Breast epithelium (tissue), 4 donors: ENCODE measurements at regions not wholly inside any gene's neighbourhood (a gene's known extent, or its start where the extent isn't known, plus 50 kb on each side); places are given as distances from the start of the nearest gene placed in this dataset.
"Not testable (repeated sequence)": the region's sequence is repeated elsewhere in the genome, so short reads cannot be mapped to it uniquely, and the experiment has no call there.

Source experiments
- DNase-seq, 2 donors: peaks; one replicate each; pipeline ENCODE4 v3.0.0-alpha.2; 2019; ENCODE audit warnings: low spot score in 2 of 2
- H3K27ac ChIP-seq, 2 donors: fragments of 200-600 bp; sonication (generic) in 1 of 2; one replicate each; pipeline ENCODE4 v1.5.1; 2016 to 2019; ENCODE audit warnings: mild to moderate bottlenecking in 1 of 2
- H3K27me3 ChIP-seq, 2 donors: fragments of 200-600 bp; sonication (generic) in 1 of 2; one replicate each; pipeline versions ENCODE4 v1.5.1 to v1.6.0; 2017 to 2019; ENCODE audit warnings: control low read depth in 1 of 2, mild to moderate bottlenecking in 1 of 2
- H3K36me3 ChIP-seq: fragments of 200-600 bp; one replicate; pipeline ENCODE4 v1.5.1; 2019
- H3K4me1 ChIP-seq, 2 donors: fragments of 200-600 bp; sonication (generic); one replicate each; pipeline ENCODE4 v1.5.1; 2016 to 2019; ENCODE audit warnings: control low read depth in 1 of 2
- H3K4me3 ChIP-seq, 3 donors: fragments of 200-600 bp; sonication (generic); 1 replicate in 2 of 3; 2 replicates in 1 of 3; pipeline ENCODE4 v1.5.1; 2016 to 2019; ENCODE audit warnings: mild to moderate bottlenecking in 3 of 3, moderate library complexity in 2 of 3
- H3K9me3 ChIP-seq, 2 donors: fragments of 200-600 bp; sonication (generic) in 1 of 2; one replicate each; pipeline ENCODE4 v1.5.1; 2016 to 2019; ENCODE audit warnings: control low read depth in 1 of 2
- POLR2A ChIP-seq: fragments of 450-650 bp; IDR thresholded peaks from one replicate; pipeline ENCODE4 v1.6.1; 2016; ENCODE audit warnings: antibody characterized with exemption, mild to moderate bottlenecking, moderate library complexity
- POLR2AphosphoS5 ChIP-seq, 3 donors: sonication (generic); formaldehyde crosslinking; IDR thresholded peaks; one replicate each; pipeline ENCODE4 v1.6.1; 2017; ENCODE audit warnings: antibody characterized with exemption in 3 of 3
- intact Hi-C: fragments of 100-400 bp; cut with DNase I; formaldehyde crosslinking; loops from one replicate; pipeline ENCODE4 v1.15.1; 2023; ENCODE audit warnings: low total_unique reads
- TF ChIP-seq, protein P1 (sequence below), 3 donors: fragments of 450-650 bp; IDR thresholded peaks; one replicate each; pipeline ENCODE4 v1.5.1; 2016 to 2017; ENCODE audit warnings: antibody characterized with exemption in 3 of 3, mild to moderate bottlenecking in 3 of 3, moderate library complexity in 3 of 3

DNA sequence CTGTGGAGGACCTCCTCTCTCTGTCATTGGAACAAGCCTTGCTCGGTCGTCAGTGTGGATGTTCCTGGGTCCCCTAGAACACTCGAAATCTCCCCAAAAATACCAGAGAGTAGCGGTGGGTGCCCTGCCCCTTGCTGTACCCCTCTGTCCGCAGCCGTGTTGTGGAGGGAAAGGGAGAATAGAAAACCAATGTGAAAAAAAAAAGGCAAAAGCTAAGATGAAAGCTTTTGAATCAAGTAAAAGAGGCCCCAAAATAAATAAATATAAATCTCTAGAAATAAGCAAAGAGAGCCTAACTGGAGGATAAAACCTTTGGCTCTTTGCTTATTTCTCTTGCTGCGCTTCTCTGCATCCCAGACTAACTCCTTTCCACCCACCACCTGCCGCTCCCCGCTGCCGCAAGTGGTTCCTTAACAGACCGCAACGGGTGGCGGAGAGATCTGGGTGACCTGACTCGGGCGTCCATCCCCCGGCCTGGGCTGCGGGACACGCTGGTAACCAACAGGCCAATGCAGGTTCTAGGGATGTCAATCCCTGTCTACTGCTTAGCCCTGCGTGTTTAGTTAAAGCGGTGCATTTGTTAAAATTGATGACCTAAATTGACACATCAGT is 110.0 kb downstream of the GPX5 start:
- H3K9me3 ChIP-seq: no peaks in the 10 kb centered on the region
- no peak for TF ChIP-seq POLR2AphosphoS5 (IDR thresholded peaks at IDR 0.05)
- TF ChIP-seq, protein P1, sequence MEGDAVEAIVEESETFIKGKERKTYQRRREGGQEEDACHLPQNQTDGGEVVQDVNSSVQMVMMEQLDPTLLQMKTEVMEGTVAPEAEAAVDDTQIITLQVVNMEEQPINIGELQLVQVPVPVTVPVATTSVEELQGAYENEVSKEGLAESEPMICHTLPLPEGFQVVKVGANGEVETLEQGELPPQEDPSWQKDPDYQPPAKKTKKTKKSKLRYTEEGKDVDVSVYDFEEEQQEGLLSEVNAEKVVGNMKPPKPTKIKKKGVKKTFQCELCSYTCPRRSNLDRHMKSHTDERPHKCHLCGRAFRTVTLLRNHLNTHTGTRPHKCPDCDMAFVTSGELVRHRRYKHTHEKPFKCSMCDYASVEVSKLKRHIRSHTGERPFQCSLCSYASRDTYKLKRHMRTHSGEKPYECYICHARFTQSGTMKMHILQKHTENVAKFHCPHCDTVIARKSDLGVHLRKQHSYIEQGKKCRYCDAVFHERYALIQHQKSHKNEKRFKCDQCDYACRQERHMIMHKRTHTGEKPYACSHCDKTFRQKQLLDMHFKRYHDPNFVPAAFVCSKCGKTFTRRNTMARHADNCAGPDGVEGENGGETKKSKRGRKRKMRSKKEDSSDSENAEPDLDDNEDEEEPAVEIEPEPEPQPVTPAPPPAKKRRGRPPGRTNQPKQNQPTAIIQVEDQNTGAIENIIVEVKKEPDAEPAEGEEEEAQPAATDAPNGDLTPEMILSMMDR (IDR thresholded peaks at IDR 0.05): no peak
- no peak for TF ChIP-seq POLR2A
- peaks cover 0 to 67% of the 10 kb centered on the region in 2 donors for H3K27me3 ChIP-seq
- H3K36me3 ChIP-seq: no peaks in the 10 kb centered on the region
- peak overlapping the region in 2 of 3 donors; percentile 25 to 51 for H3K4me3 ChIP-seq
- intact Hi-C loops: no loop called here
- DNase-seq: no peak
- H3K27ac ChIP-seq: no peak overlapping the region
- H3K4me1 ChIP-seq: no peaks in the 10 kb centered on the region

DNA sequence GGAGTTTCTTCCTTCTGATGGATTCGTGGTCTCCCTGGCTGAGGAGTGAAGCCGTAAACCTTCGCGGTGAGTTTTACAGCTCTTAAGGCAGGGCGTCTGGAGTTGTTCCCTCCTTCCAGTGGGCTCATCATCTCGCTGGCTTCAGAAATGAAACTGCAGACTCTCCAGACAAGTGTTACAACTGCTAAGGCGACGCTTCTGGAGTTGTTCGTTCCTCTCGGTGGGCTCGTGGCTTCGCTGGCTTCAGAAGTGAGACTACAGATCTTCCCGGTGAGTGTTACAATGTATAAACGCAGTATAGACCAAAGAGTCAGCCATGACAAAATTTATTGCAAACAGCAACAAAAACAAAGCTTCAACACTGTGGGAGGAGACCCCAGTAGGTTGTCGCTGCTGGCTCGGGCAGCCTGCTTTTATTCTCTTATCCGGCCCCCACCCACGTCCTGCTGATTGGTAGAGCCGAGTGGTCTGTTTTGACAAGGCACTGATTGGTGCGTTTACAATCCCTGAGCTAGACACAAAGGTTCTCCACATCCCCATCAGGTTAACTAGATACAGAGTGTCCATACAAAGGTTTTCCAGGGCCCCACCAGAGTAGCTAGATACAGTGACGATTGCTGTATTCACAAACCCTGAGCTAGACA is 113.2 kb downstream of the GPX5 start:
- intact Hi-C loops: no loop called here
- H3K4me3 ChIP-seq: no peak overlapping the region
- H3K9me3 ChIP-seq: no peaks in the 10 kb centered on the region
- peaks cover 0 to 44% of the 10 kb centered on the region in 2 donors for H3K27me3 ChIP-seq
- no peak overlapping the region for H3K27ac ChIP-seq
- no peaks in the 10 kb centered on the region for H3K4me1 ChIP-seq
- DNase-seq: no peak
- TF ChIP-seq POLR2AphosphoS5 (IDR thresholded peaks at IDR 0.05) (no peak), POLR2A (no peak)
- TF ChIP-seq, protein P1 (IDR thresholded peaks at IDR 0.05): no peak
- H3K36me3 ChIP-seq: no peaks in the 10 kb centered on the region

DNA sequence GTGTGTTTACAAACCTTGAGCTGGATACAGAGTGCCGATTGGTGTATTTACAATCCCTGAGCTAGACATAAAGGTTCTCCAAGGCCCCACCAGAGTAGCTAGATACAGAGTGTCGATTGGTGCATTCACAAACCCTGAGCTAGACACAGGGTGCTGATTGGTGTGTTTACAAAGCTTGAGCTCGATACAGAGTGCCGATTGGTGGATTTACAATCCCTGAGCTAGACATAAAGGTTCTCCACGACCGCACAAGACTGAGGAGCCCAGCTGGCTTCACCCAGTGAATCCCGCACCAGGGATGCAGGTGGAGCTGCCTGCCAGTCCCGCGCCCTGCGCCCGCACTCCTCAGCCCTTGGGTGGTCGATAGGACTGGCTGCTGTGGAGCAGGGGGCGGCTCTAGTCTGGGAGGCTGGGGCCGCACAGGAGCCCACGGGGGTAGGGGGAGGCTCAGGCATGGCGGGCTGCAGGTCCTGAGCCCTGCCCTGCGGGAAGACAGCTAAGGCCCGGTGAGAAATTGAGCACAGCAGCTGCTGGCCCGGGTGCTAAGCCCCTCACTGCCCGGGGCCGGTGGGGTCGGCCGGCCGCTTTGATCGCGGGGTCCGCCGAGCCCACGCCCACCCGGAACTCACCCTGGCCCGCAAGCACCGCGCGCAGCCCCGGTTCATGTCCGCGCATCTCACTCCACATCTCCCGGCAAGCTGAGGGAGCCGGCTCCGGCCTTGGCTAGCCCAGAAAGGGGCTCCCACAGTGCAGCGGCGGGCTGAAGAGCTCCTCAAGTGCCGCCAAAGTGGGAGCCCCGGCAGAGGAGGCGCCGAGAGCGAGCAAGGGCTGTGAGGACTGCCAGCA is 114.0 kb downstream of the GPX5 start:
- H3K4me3 ChIP-seq, DNase-seq, intact Hi-C loops, H3K27ac ChIP-seq, H3K9me3 ChIP-seq, H3K4me1 ChIP-seq, H3K36me3 ChIP-seq: not testable (repeated sequence)
- H3K27me3 ChIP-seq: peaks cover 0 to 37% of the 10 kb centered on the region in 2 donors

DNA sequence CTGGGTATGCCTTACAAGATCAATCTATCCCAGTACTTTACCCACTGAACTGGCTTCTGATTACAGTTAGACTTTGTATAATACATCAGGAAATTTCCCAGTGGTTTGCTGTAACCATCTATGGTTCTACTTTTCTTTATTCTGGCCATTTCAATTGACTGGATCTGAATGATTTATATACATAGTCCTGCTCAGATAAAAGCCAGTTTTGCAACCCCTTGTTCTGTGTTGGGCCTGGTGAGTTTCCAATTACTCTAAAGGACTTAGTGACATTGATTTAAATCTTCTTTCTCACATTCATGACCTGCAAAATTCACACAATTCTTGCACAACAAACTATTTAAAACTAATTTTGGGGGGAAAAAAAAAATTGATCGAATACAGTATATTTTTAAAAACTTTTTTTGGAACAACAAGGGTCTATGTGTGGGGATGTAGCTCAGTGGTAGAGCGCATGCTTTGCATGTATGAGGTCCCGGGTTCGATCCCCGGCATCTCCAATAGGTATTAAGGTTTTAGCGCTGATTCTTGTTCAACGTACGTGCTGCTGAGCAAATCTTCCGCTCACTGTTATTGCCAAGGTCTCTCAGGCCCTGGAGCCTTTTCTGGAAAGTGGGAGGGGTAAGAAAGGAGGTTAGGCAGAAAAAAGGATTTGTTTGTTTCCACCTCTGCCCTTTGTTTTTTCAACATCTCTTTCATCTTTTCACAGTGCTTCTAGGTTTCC is 117.5 kb downstream of the GPX5 start:
- no peaks in the 10 kb centered on the region for H3K36me3 ChIP-seq
- no peak overlapping the region for H3K27ac ChIP-seq
- H3K9me3 ChIP-seq: no peaks in the 10 kb centered on the region
- intact Hi-C loops: no loop called here
- no peaks in the 10 kb centered on the region for H3K4me1 ChIP-seq
- peaks cover 0 to 21% of the 10 kb centered on the region in 2 donors for H3K27me3 ChIP-seq
- H3K4me3 ChIP-seq: no peak overlapping the region
- TF ChIP-seq POLR2A (no peak), POLR2AphosphoS5 (IDR thresholded peaks at IDR 0.05) (no peak)
- TF ChIP-seq, protein P1 (IDR thresholded peaks at IDR 0.05): no peak
- DNase-seq: no peak

DNA sequence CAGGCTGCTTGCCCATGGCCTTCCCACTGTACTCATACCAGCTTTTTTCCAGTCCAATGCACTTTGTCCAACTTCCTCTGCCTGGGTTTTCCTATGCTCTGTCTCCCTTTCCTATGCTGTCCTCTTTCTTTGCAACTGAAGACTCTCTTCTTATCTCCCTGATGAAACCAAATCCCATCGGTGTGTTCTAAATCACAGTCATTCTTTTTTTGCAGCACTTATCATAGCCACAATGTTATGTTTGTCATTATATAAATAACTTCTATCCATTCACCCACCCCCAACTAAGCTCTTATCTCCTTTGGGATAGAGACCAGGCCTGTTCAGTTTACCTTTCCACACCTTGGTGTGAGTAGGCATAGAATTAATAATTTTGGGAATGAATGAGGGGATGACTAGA is 121.0 kb downstream of the GPX5 start:
- TF ChIP-seq POLR2AphosphoS5 (IDR thresholded peaks at IDR 0.05): no peak
- TF ChIP-seq, protein P1 (IDR thresholded peaks at IDR 0.05): no peak
- TF ChIP-seq POLR2A: no peak
- intact Hi-C loops: no loop called here
- Histone ChIP-seq H3K9me3 (no peaks in the 10 kb centered on the region), H3K4me1 (no peaks in the 10 kb centered on the region), H3K27me3 (peaks cover 0 to 31% of the 10 kb centered on the region in 2 donors), H3K4me3 (no peak overlapping the region), H3K36me3 (no peaks in the 10 kb centered on the region), H3K27ac (no peak overlapping the region)
- DNase-seq: no peak
